T-helper 2 cell treated with Interferon-gamma antibody and Interleukin-4, amounts not matched to agents 5 μg/mL and 100 μg/mL, for 36 hours (primary cell): ENCODE measurements at regions not wholly inside any gene's neighbourhood (a gene's known extent, or its start where the extent isn't known, plus 50 kb on each side); places are given as distances from the start of the nearest gene placed in this dataset.

Source experiments
- DNase-seq: peaks from one replicate; pipeline ENCODE4 v3.0.0; 2021; ENCODE audit warnings: low spot score
- H3K27ac Mint-ChIP-seq: one replicate; pipeline ENCODE4 v1.8.0; 2021; ENCODE audit warnings: mild to moderate bottlenecking, mixed read lengths
- H3K27me3 Mint-ChIP-seq: one replicate; pipeline ENCODE4 v1.8.0; 2021; ENCODE audit warnings: low read depth, mixed read lengths
- H3K36me3 Mint-ChIP-seq: one replicate; pipeline ENCODE4 v1.8.0; 2021; ENCODE audit warnings: low read depth, mixed read lengths
- H3K4me1 Mint-ChIP-seq: one replicate; pipeline ENCODE4 v1.8.0; 2021; ENCODE audit warnings: low read depth, mixed read lengths
- H3K4me3 Mint-ChIP-seq: one replicate; pipeline ENCODE4 v1.8.0; 2022; ENCODE audit warnings: mild to moderate bottlenecking, moderate library complexity, mixed read lengths
- H3K9me3 Mint-ChIP-seq: one replicate; pipeline ENCODE4 v1.8.0; 2021; ENCODE audit warnings: mixed read lengths

- Mint-ChIP-seq H3K4me3 (no peak overlapping the region), H3K9me3 (no peaks in the 10 kb centered on the region), H3K36me3 (no peaks in the 10 kb centered on the region), H3K4me1 (no peaks in the 10 kb centered on the region), H3K27me3 (peaks cover 2% of the 10 kb centered on the region), H3K27ac (no peak overlapping the region)
- no peak for DNase-seq
Observed at GRCh38 chr3:110743984-110744383, 327.6 kb upstream of the NECTIN3 start.

GRCh38 chr3:110744723-110745122 lies 326.9 kb upstream of the NECTIN3 start:
- H3K9me3 Mint-ChIP-seq: no peaks in the 10 kb centered on the region
- H3K27me3 Mint-ChIP-seq: peaks cover 3% of the 10 kb centered on the region
- DNase-seq: no peak
- H3K4me3 Mint-ChIP-seq: no peak overlapping the region
- no peak overlapping the region for H3K27ac Mint-ChIP-seq
- H3K4me1 Mint-ChIP-seq: no peaks in the 10 kb centered on the region
- H3K36me3 Mint-ChIP-seq: no peaks in the 10 kb centered on the region

GRCh38 chr3:110749006-110749405 lies 322.6 kb upstream of the NECTIN3 start:
- H3K4me1 Mint-ChIP-seq: no peaks in the 10 kb centered on the region
- H3K9me3 Mint-ChIP-seq: no peaks in the 10 kb centered on the region
- H3K36me3 Mint-ChIP-seq: no peaks in the 10 kb centered on the region
- DNase-seq: no peak
- peaks cover 3% of the 10 kb centered on the region for H3K27me3 Mint-ChIP-seq
- no peak overlapping the region for H3K4me3 Mint-ChIP-seq
- no peak overlapping the region for H3K27ac Mint-ChIP-seq

GRCh38 chr3:110750201-110750600 lies 321.4 kb upstream of the NECTIN3 start:
- Mint-ChIP-seq H3K27me3 (peaks cover 3% of the 10 kb centered on the region), H3K27ac (no peak overlapping the region), H3K9me3 (no peaks in the 10 kb centered on the region), H3K4me1 (no peaks in the 10 kb centered on the region), H3K36me3 (no peaks in the 10 kb centered on the region), H3K4me3 (no peak overlapping the region)
- DNase-seq: no peak

GRCh38 chr3:110752307-110752706 lies 319.3 kb upstream of the NECTIN3 start:
- no peak overlapping the region for H3K27ac Mint-ChIP-seq
- no peaks in the 10 kb centered on the region for H3K9me3 Mint-ChIP-seq
- no peaks in the 10 kb centered on the region for H3K4me1 Mint-ChIP-seq
- no peak for DNase-seq
- H3K27me3 Mint-ChIP-seq: peaks cover 2% of the 10 kb centered on the region
- H3K36me3 Mint-ChIP-seq: no peaks in the 10 kb centered on the region
- H3K4me3 Mint-ChIP-seq: no peak overlapping the region

- DNase-seq: no peak
- H3K4me3 Mint-ChIP-seq: no peak overlapping the region
- H3K9me3 Mint-ChIP-seq: no peaks in the 10 kb centered on the region
- H3K27ac Mint-ChIP-seq: no peak overlapping the region
- H3K4me1 Mint-ChIP-seq: no peaks in the 10 kb centered on the region
- H3K36me3 Mint-ChIP-seq: no peaks in the 10 kb centered on the region
- peaks cover 2% of the 10 kb centered on the region for H3K27me3 Mint-ChIP-seq
Observed at GRCh38 chr3:110753516-110753915, 318.1 kb upstream of the NECTIN3 start.

- Mint-ChIP-seq H3K4me1 (no peaks in the 10 kb centered on the region), H3K36me3 (no peaks in the 10 kb centered on the region)
Observed at GRCh38 chr3:110754212-110754916, 317.3 kb upstream of the NECTIN3 start.

GRCh38 chr3:110755345-110755744 lies 316.3 kb upstream of the NECTIN3 start:
- H3K9me3 Mint-ChIP-seq: no peaks in the 10 kb centered on the region
- H3K27ac Mint-ChIP-seq: no peak overlapping the region
- no peaks in the 10 kb centered on the region for H3K27me3 Mint-ChIP-seq
- H3K4me3 Mint-ChIP-seq: no peak overlapping the region
- no peaks in the 10 kb centered on the region for H3K4me1 Mint-ChIP-seq
- DNase-seq: no peak
- no peaks in the 10 kb centered on the region for H3K36me3 Mint-ChIP-seq

More at GRCh38 chr3:110754212-110754916, 317.3 kb upstream of the NECTIN3 start:
- DNase-seq: no peak
- Mint-ChIP-seq H3K27me3 (peaks cover 1% of the 10 kb centered on the region), H3K4me3 (no peak overlapping the region), H3K9me3 (no peaks in the 10 kb centered on the region), H3K27ac (no peak overlapping the region)

- Mint-ChIP-seq H3K27me3 (peaks cover 4% of the 10 kb centered on the region), H3K4me3 (no peak overlapping the region), H3K36me3 (no peaks in the 10 kb centered on the region), H3K9me3 (no peaks in the 10 kb centered on the region), H3K27ac (no peak overlapping the region), H3K4me1 (no peaks in the 10 kb centered on the region)
- DNase-seq: no peak
Observed at GRCh38 chr3:110756705-110757104, 314.9 kb upstream of the NECTIN3 start.

- Mint-ChIP-seq H3K27me3 (peaks cover 4% of the 10 kb centered on the region), H3K36me3 (no peaks in the 10 kb centered on the region), H3K9me3 (no peaks in the 10 kb centered on the region), H3K27ac (no peak overlapping the region), H3K4me3 (no peak overlapping the region), H3K4me1 (no peaks in the 10 kb centered on the region)
- DNase-seq: no peak
Observed at GRCh38 chr3:110758208-110758607, 313.4 kb upstream of the NECTIN3 start.

GRCh38 chr3:110767156-110767555 lies 304.5 kb upstream of the NECTIN3 start:
- Mint-ChIP-seq H3K4me3 (no peak overlapping the region), H3K36me3 (no peaks in the 10 kb centered on the region), H3K4me1 (peaks cover 4% of the 10 kb centered on the region), H3K27ac (no peak overlapping the region), H3K9me3 (no peaks in the 10 kb centered on the region), H3K27me3 (peaks cover 13% of the 10 kb centered on the region)
- no peak for DNase-seq

- H3K4me1 Mint-ChIP-seq: peaks cover 4% of the 10 kb centered on the region
- no peak overlapping the region for H3K27ac Mint-ChIP-seq
- no peaks in the 10 kb centered on the region for H3K36me3 Mint-ChIP-seq
- H3K4me3 Mint-ChIP-seq: no peak overlapping the region
- no peak for DNase-seq
- H3K9me3 Mint-ChIP-seq: no peaks in the 10 kb centered on the region
- peaks cover 13% of the 10 kb centered on the region for H3K27me3 Mint-ChIP-seq
Observed at GRCh38 chr3:110767838-110768237, 303.8 kb upstream of the NECTIN3 start.

GRCh38 chr3:110773413-110773954 lies 298.1 kb upstream of the NECTIN3 start:
- H3K4me3 Mint-ChIP-seq: no peak overlapping the region
- H3K36me3 Mint-ChIP-seq: no peaks in the 10 kb centered on the region
- H3K27ac Mint-ChIP-seq: no peak overlapping the region
- H3K4me1 Mint-ChIP-seq: no peaks in the 10 kb centered on the region
- no peak for DNase-seq
- H3K9me3 Mint-ChIP-seq: no peaks in the 10 kb centered on the region
- H3K27me3 Mint-ChIP-seq: peaks cover 6% of the 10 kb centered on the region

GRCh38 chr3:110774496-110775265 lies 296.9 kb upstream of the NECTIN3 start:
- Mint-ChIP-seq H3K4me1 (no peaks in the 10 kb centered on the region), H3K27ac (no peak overlapping the region), H3K9me3 (no peaks in the 10 kb centered on the region), H3K4me3 (no peak overlapping the region), H3K36me3 (no peaks in the 10 kb centered on the region), H3K27me3 (peaks cover 6% of the 10 kb centered on the region)
- no peak for DNase-seq
